ENCODE measurements at regions not wholly inside any gene's neighbourhood (a gene's known extent, or its start where the extent isn't known, plus 50 kb on each side); places are given as distances from the start of the nearest gene placed in this dataset.

DNA sequence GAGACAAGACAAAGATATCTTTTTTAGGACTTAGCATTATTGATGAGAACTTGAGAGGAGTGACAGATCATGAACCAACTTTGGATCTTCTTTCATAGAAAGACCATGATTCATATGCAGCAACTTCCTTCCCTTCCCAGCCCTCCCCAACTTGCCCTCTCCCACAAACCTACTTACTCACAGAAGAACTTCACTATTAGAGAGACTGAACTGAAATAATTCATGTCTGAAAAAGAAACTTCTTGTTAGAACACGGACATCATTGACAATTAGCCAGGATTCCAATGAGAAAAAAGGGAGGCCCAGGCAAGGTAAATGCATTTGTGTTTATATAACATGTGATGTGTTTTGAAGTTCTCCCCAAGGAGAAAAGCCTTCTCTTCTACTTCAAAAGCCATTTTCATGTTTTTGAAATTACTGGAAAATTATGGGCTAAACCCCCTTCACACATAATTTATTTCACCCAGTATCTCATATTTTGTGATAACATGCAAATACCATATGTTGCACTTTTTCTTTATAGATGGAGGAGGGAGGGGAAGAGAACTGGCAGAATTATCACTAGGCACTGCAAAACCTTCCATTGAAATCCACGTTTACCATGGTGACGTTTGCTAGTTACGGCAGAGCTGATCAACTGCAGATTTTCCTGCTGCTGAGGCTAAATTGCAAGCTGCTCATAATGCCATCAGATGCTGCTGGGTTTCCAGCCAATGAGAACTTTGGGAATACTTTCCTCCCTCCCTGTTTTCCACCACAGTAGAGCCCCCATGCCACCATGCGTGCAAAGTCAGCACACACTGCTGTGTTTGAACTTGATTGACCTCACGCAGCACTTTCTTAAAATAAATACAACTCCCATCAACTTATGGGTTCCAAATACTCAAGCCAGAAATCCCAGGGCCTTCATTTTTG, 294.7 kb downstream of the MEIS1 start:
- intact Hi-C loops (cut with micrococcal nuclease) = no loop called here
- no peak overlapping the region for H3K27ac Mint-ChIP-seq (ENCODE audit: low read depth, unreplicated experiment)
- TF ChIP-seq, protein P1, sequence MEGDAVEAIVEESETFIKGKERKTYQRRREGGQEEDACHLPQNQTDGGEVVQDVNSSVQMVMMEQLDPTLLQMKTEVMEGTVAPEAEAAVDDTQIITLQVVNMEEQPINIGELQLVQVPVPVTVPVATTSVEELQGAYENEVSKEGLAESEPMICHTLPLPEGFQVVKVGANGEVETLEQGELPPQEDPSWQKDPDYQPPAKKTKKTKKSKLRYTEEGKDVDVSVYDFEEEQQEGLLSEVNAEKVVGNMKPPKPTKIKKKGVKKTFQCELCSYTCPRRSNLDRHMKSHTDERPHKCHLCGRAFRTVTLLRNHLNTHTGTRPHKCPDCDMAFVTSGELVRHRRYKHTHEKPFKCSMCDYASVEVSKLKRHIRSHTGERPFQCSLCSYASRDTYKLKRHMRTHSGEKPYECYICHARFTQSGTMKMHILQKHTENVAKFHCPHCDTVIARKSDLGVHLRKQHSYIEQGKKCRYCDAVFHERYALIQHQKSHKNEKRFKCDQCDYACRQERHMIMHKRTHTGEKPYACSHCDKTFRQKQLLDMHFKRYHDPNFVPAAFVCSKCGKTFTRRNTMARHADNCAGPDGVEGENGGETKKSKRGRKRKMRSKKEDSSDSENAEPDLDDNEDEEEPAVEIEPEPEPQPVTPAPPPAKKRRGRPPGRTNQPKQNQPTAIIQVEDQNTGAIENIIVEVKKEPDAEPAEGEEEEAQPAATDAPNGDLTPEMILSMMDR (IDR thresholded peaks at IDR 0.05; ENCODE audit: unreplicated experiment) = no peak
- no peaks in the 10 kb centered on the region for H3K4me1 Mint-ChIP-seq (ENCODE audit: insufficient read depth, unreplicated experiment)
- no TSS peak for BruUV-seq (replicated peaks)
- no peaks in the 10 kb centered on the region for H3K9me3 Mint-ChIP-seq (ENCODE audit: unreplicated experiment)
- ChIA-PET CTCF (interaction anchor here (0.7 kb wide), 1 partner anchor 191 kb away, joined by 3 read pairs; no protein-coding TSS in a partner anchor), POLR2A (interaction anchor here (0.6 kb wide), 1 partner anchor 24 kb away, joined by 3 read pairs; no protein-coding TSS in a partner anchor)
- no peaks in the 10 kb centered on the region for H3K36me3 Mint-ChIP-seq (ENCODE audit: insufficient read depth, unreplicated experiment)
- no peak for DNase-seq (ENCODE audit: unreplicated experiment)
- H3K4me3 Mint-ChIP-seq (ENCODE audit: unreplicated experiment) = no peak overlapping the region
- no peaks in the 10 kb centered on the region for H3K27me3 Mint-ChIP-seq (ENCODE audit: insufficient read depth, unreplicated experiment)

DNA sequence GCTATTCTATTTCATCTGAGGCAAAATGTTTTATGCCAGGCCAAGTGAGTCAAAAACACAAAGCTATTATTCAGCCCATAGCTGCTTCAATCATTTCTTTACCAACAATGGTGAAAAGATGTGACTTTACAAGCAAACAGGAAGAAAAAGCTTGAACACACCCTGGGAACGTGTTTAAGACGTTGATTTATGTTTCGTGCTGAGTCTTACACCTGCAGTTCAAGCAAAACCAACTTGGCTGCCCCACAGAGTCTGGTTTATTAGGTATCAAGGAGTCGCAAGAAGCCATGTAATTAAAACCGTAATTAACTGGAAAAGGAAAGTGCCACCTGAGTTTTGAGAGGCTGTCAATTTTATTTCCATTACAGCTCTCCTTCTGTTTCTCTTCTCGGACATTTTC, 295.5 kb downstream of the MEIS1 start:
- H3K36me3 Mint-ChIP-seq (ENCODE audit: insufficient read depth, unreplicated experiment) = no peaks in the 10 kb centered on the region
- POLR2A ChIA-PET = interaction anchor here (0.6 kb wide), 1 partner anchor 25 kb away, joined by 3 read pairs; no protein-coding TSS in a partner anchor
- no TSS peak for BruUV-seq (replicated peaks)
- no peaks in the 10 kb centered on the region for H3K4me1 Mint-ChIP-seq (ENCODE audit: insufficient read depth, unreplicated experiment)
- TF ChIP-seq, protein P1 (IDR thresholded peaks at IDR 0.05; ENCODE audit: unreplicated experiment) = no peak
- H3K9me3 Mint-ChIP-seq (ENCODE audit: unreplicated experiment) = no peaks in the 10 kb centered on the region
- intact Hi-C loops (cut with micrococcal nuclease) = no loop called here
- no peak overlapping the region for H3K27ac Mint-ChIP-seq (ENCODE audit: low read depth, unreplicated experiment)
- no peak for DNase-seq (ENCODE audit: unreplicated experiment)
- H3K4me3 Mint-ChIP-seq (ENCODE audit: unreplicated experiment) = no peak overlapping the region
- no peaks in the 10 kb centered on the region for H3K27me3 Mint-ChIP-seq (ENCODE audit: insufficient read depth, unreplicated experiment)
- CTCF ChIA-PET = interaction anchor here (0.7 kb wide), 1 partner anchor 190 kb away, joined by 3 read pairs; no protein-coding TSS in a partner anchor

DNA sequence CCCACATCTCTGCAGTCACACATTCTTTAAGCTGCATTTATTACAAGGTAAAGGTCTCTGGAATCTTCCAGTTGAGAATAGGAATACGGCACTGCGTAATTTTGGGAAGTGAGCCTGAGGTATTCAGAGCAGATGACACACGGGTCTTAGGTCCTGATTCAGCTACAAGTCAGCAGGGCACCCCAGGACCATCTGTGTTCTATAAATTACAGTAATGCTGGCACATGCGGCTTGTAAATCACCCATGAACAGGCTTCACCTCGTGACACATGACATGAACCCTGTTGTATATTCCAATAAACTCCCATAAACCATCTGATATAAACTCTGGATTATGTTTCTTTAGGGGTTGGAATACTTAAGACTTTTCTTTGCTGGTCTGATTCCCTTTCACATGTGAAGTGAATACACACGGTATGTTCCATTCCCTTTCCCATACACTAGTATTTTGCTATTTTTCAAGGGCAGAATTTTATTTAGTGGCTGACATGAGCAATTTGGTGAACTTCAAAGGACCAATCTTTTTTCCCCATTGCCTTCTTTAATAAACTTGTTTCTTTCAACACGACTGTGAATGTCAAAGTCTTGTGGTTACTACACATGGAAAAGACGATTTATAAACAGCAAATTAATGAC, 298.6 kb downstream of the MEIS1 start:
- POLR2A ChIA-PET = no interaction called here
- Mint-ChIP-seq H3K27ac (ENCODE audit: low read depth, unreplicated experiment) (no peak overlapping the region), H3K27me3 (ENCODE audit: insufficient read depth, unreplicated experiment) (no peaks in the 10 kb centered on the region), H3K4me1 (ENCODE audit: insufficient read depth, unreplicated experiment) (no peaks in the 10 kb centered on the region), H3K4me3 (ENCODE audit: unreplicated experiment) (no peak overlapping the region), H3K9me3 (ENCODE audit: unreplicated experiment) (no peaks in the 10 kb centered on the region), H3K36me3 (ENCODE audit: insufficient read depth, unreplicated experiment) (no peaks in the 10 kb centered on the region)
- TF ChIP-seq, protein P1 (IDR thresholded peaks at IDR 0.05; ENCODE audit: unreplicated experiment) = no peak
- intact Hi-C loops (cut with micrococcal nuclease) = no loop called here
- DNase-seq (ENCODE audit: unreplicated experiment) = no peak
- CTCF ChIA-PET = no interaction called here
- BruUV-seq (replicated peaks) = no TSS peak

DNA sequence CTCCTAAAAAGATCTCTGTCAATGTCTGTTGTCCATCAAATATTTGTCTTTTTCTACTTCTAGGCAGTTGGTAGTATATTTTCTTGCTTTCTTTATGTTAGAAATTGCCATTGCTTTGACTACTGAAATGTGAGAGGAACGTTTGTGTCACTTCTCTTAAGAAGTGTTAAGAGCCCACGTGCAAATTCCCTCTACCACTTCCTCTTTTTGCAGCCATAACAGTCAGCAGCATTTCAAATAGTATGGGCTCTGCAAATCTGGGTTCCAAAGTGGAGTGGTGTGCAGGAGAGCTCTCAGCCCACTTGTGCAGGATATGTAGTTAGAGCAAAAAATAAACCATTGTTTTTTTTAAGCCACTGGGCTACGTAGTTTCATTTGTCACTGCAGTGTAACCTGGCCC, 314.0 kb downstream of the MEIS1 start:
- H3K4me1 Mint-ChIP-seq (ENCODE audit: insufficient read depth, unreplicated experiment) = no peaks in the 10 kb centered on the region
- H3K36me3 Mint-ChIP-seq (ENCODE audit: insufficient read depth, unreplicated experiment) = no peaks in the 10 kb centered on the region
- CTCF ChIA-PET = no interaction called here
- H3K27ac Mint-ChIP-seq (ENCODE audit: low read depth, unreplicated experiment) = no peak overlapping the region
- no peak overlapping the region for H3K4me3 Mint-ChIP-seq (ENCODE audit: unreplicated experiment)
- no TSS peak for BruUV-seq (replicated peaks)
- TF ChIP-seq, protein P1 (IDR thresholded peaks at IDR 0.05; ENCODE audit: unreplicated experiment) = no peak
- no peaks in the 10 kb centered on the region for H3K9me3 Mint-ChIP-seq (ENCODE audit: unreplicated experiment)
- DNase-seq (ENCODE audit: unreplicated experiment) = no peak
- intact Hi-C loops (cut with micrococcal nuclease) = no loop called here
- no peaks in the 10 kb centered on the region for H3K27me3 Mint-ChIP-seq (ENCODE audit: insufficient read depth, unreplicated experiment)
- POLR2A ChIA-PET = no interaction called here

Data from MCF 10A (cell line).